Adrenal gland (tissue), 9 donors: ENCODE measurements at regions not wholly inside any gene's neighbourhood (a gene's known extent, or its start where the extent isn't known, plus 50 kb on each side); places are given as distances from the start of the nearest gene placed in this dataset.

Experiments
- DNase-seq, 7 donors: peaks; one replicate each; pipeline ENCODE4 v3.0.0-alpha.2; 2019 to 2020
- H3K27ac ChIP-seq, 5 donors: fragments of 200-600 bp; sonication (generic) in 4 of 5; 1 replicate in 3 of 5; 2 replicates in 2 of 5; pipeline versions ENCODE4 v1.5.1 to v1.8.0; 2016 to 2020; ENCODE audit warnings: mild to moderate bottlenecking in 1 of 5
- H3K27me3 ChIP-seq: fragments of 200-600 bp; 2 replicates; pipeline ENCODE4 v1.8.0; 2021
- H3K36me3 ChIP-seq, 2 donors: fragments of 200-600 bp; replicated peaks in 1 of 2; 1 replicate in 1 of 2; 2 replicates in 1 of 2; pipeline versions ENCODE4 v1.5.1 to v1.8.0; 2018 to 2022
- H3K4me1 ChIP-seq, 2 donors: fragments of 200-600 bp; replicated peaks in 1 of 2; 1 replicate in 1 of 2; 2 replicates in 1 of 2; pipeline versions ENCODE4 v1.5.1 to v1.8.0; 2018 to 2021
- H3K4me3 ChIP-seq, 4 donors: fragments of 200-600 bp; sonication (generic) in 3 of 4; one replicate each; pipeline ENCODE4 v1.5.1; 2016 to 2018
- H3K9me3 ChIP-seq, 3 donors: fragments of 200-600 bp; sonication (generic) in 1 of 3; replicated peaks in 1 of 3; 1 replicate in 2 of 3; 2 replicates in 1 of 3; pipeline versions ENCODE4 v1.5.1 to v1.8.0; 2016 to 2021
- POLR2A ChIP-seq, 2 donors: fragments of 450-650 bp; IDR thresholded peaks; one replicate each; pipeline ENCODE4 v1.6.1; 2017; ENCODE audit warnings: antibody characterized with exemption in 2 of 2, mild to moderate bottlenecking in 2 of 2, moderate library complexity in 1 of 2
- WGBS, 4 donors: extraction: QIAGEN DNeasy Blood & Tissue Kit in 2 of 4; methylation state at CpG; one replicate each; pipeline versions ENCODE4 v1.1.5 to v1.1.7; 2013 to 2017; 5-methylcytosine and 5-hydroxymethylcytosine counted together
- intact Hi-C, 2 donors: fragments of 100-400 bp; cut with DNase I; formaldehyde crosslinking; loops; one replicate each; pipeline versions ENCODE4 v1.14.1 to v1.15.0; 2022 to 2023
- TF ChIP-seq, protein P1 (sequence below), 6 experiments: fragments of 450-650 bp in 4 of 6; fragments of 200-600 bp in 2 of 6; sonication (generic) in 1 of 6; IDR thresholded peaks; 1 replicate in 5 of 6; 2 replicates in 1 of 6; pipeline versions ENCODE4 v1.5.1 to v1.8.0; 2016 to 2021; ENCODE audit warnings: antibody characterized with exemption in 6 of 6, mild to moderate bottlenecking in 2 of 6, moderate library complexity in 1 of 6
- donor health status: healthy with polysubstance abuse.
- donor health status: Bipolar disorder and iron deficiency.
- donor health status: DM: yes; HTN: yes; CAD: no.
- donor health status: DM: no; HTN: no; CAD: no.
- donor health status: DM: no; HTN: no; CAD: no.

GRCh38 chr21:25107708-25108107 is 499.6 kb downstream of the MRPL39 start:
- H3K27me3 ChIP-seq = no peaks in the 10 kb centered on the region
- H3K36me3 ChIP-seq = no peaks in the 10 kb centered on the region
- TF ChIP-seq, protein P1, sequence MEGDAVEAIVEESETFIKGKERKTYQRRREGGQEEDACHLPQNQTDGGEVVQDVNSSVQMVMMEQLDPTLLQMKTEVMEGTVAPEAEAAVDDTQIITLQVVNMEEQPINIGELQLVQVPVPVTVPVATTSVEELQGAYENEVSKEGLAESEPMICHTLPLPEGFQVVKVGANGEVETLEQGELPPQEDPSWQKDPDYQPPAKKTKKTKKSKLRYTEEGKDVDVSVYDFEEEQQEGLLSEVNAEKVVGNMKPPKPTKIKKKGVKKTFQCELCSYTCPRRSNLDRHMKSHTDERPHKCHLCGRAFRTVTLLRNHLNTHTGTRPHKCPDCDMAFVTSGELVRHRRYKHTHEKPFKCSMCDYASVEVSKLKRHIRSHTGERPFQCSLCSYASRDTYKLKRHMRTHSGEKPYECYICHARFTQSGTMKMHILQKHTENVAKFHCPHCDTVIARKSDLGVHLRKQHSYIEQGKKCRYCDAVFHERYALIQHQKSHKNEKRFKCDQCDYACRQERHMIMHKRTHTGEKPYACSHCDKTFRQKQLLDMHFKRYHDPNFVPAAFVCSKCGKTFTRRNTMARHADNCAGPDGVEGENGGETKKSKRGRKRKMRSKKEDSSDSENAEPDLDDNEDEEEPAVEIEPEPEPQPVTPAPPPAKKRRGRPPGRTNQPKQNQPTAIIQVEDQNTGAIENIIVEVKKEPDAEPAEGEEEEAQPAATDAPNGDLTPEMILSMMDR (IDR thresholded peaks at IDR 0.05) = no peak
- TF ChIP-seq POLR2A (IDR thresholded peaks at IDR 0.05) = no peak
- H3K4me1 ChIP-seq = no peaks in the 10 kb centered on the region
- intact Hi-C loops = no loop called here
- no peak for DNase-seq
- no peak overlapping the region for H3K27ac ChIP-seq
- H3K4me3 ChIP-seq = no peak overlapping the region
- H3K9me3 ChIP-seq = no peaks in the 10 kb centered on the region
- WGBS, 4 donors = 63 to 79% (median 66%) methylated on average over 3 of the region's 3 CpGs

GRCh38 chr21:25103500-25104207 is 503.6 kb downstream of the MRPL39 start:
- TF ChIP-seq POLR2A (IDR thresholded peaks at IDR 0.05) = no peak
- no peak for DNase-seq
- intact Hi-C loops = no loop called here
- Histone ChIP-seq H3K4me3 (no peak overlapping the region), H3K36me3 (no peaks in the 10 kb centered on the region), H3K4me1 (no peaks in the 10 kb centered on the region), H3K27ac (no peak overlapping the region), H3K9me3 (no peaks in the 10 kb centered on the region), H3K27me3 (no peaks in the 10 kb centered on the region)

DNA sequence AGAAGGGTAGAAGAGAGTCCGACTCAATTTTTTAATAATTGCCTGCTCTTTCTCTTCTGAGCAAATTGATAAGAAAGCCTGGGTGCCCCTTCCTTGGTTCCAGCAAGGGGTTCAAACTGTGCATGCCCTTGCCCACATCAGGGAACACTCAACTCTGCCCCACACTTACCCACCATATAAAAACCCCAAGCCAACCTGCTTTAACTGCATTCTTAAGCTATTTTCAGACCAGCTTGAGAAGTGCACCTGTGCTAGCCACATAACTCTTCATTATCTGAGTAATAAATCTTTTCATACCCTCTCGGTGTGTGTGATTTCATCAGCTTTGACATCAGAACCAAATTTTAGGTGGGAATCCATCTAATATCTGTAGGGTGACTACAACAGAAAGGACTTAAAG is 509.6 kb downstream of the MRPL39 start:
- TF ChIP-seq, protein P1 (IDR thresholded peaks at IDR 0.05) = no peak
- TF ChIP-seq POLR2A (IDR thresholded peaks at IDR 0.05) = no peak
- 64 to 72% (median 68%) methylated on average over 2 of the region's 2 CpGs for WGBS, 4 donors
- no peaks in the 10 kb centered on the region for H3K9me3 ChIP-seq
- H3K4me3 ChIP-seq = no peak overlapping the region
- H3K27ac ChIP-seq = no peak overlapping the region
- no peaks in the 10 kb centered on the region for H3K4me1 ChIP-seq
- no peaks in the 10 kb centered on the region for H3K27me3 ChIP-seq
- DNase-seq = no peak
- intact Hi-C loops = no loop called here
- H3K36me3 ChIP-seq = no peaks in the 10 kb centered on the region

GRCh38 chr21:25094695-25095094 is 512.6 kb downstream of the MRPL39 start:
- Histone ChIP-seq H3K27me3 (no peaks in the 10 kb centered on the region), H3K36me3 (no peaks in the 10 kb centered on the region), H3K4me1 (no peaks in the 10 kb centered on the region), H3K4me3 (no peak overlapping the region), H3K27ac (no peak overlapping the region), H3K9me3 (no peaks in the 10 kb centered on the region)
- WGBS, 4 donors = 63 to 80% (median 73%) methylated on average over 1 of the region's 1 CpG
- TF ChIP-seq, protein P1 (IDR thresholded peaks at IDR 0.05) = no peak
- no peak for TF ChIP-seq POLR2A (IDR thresholded peaks at IDR 0.05)
- intact Hi-C loops = no loop called here
- no peak for DNase-seq

- DNase-seq = no peak
- 85 to 88% (median 85%) methylated on average over 6 to 8 of the region's 8 CpGs for WGBS, 4 donors
- Histone ChIP-seq H3K27me3 (no peaks in the 10 kb centered on the region), H3K4me3 (no peak overlapping the region), H3K27ac (no peak overlapping the region), H3K36me3 (no peaks in the 10 kb centered on the region), H3K9me3 (no peaks in the 10 kb centered on the region), H3K4me1 (no peaks in the 10 kb centered on the region)
- intact Hi-C loops = no loop called here
- no peak for TF ChIP-seq POLR2A (IDR thresholded peaks at IDR 0.05)
- TF ChIP-seq, protein P1 (IDR thresholded peaks at IDR 0.05) = no peak
Measured at GRCh38 chr21:25092441-25093011, 514.8 kb downstream of the MRPL39 start.
